ENCODE measurements at regions not wholly inside any gene's neighbourhood (a gene's known extent, or its start where the extent isn't known, plus 50 kb on each side); places are given as distances from the start of the nearest gene placed in this dataset.

GRCh38 chr9:134967547-134967930, 49.8 kb upstream of the FCN1 start:
- Histone ChIP-seq H3K36me3 (no peaks in the 10 kb centered on the region), H3K9me3 (no peaks in the 10 kb centered on the region), H3K4me3 (ENCODE audit: low read depth in 1 of 2, low read length in 1 of 2) (no peak overlapping the region), H3K4me1 (ENCODE audit: control insufficient read depth in 1 of 2, insufficient read depth in 1 of 2, low read depth in 1 of 2, low read length in 1 of 2) (peaks cover 67 to 75% of the 10 kb centered on the region in 2 experiments), H3K27me3 (no peaks in the 10 kb centered on the region), H3K27ac (peak overlapping the region; percentile 81)
- no peak for TF ChIP-seq CTCF (IDR thresholded peaks at IDR 0.05)

- no peak for TF ChIP-seq CTCF (IDR thresholded peaks at IDR 0.05)
- Histone ChIP-seq H3K4me3 (ENCODE audit: low read depth in 1 of 2, low read length in 1 of 2) (no peak overlapping the region), H3K9me3 (no peaks in the 10 kb centered on the region), H3K27me3 (no peaks in the 10 kb centered on the region), H3K4me1 (ENCODE audit: control insufficient read depth in 1 of 2, insufficient read depth in 1 of 2, low read depth in 1 of 2, low read length in 1 of 2) (peaks cover 60 to 68% of the 10 kb centered on the region in 2 experiments), H3K36me3 (no peaks in the 10 kb centered on the region), H3K27ac (peak overlapping the region; percentile 33)
Observed at GRCh38 chr9:134968011-134968822, 50.5 kb upstream of the FCN1 start.

GRCh38 chr9:134968823-134969090, 51.0 kb upstream of the FCN1 start:
- no peaks in the 10 kb centered on the region for H3K9me3 ChIP-seq
- H3K4me3 ChIP-seq (ENCODE audit: low read depth in 1 of 2, low read length in 1 of 2): no peak overlapping the region
- no peak overlapping the region for H3K27ac ChIP-seq
- H3K36me3 ChIP-seq: no peaks in the 10 kb centered on the region
- H3K4me1 ChIP-seq (ENCODE audit: control insufficient read depth in 1 of 2, insufficient read depth in 1 of 2, low read depth in 1 of 2, low read length in 1 of 2): peaks cover 54 to 62% of the 10 kb centered on the region in 2 experiments
- TF ChIP-seq CTCF (IDR thresholded peaks at IDR 0.05): no peak
- no peaks in the 10 kb centered on the region for H3K27me3 ChIP-seq

- H3K36me3 ChIP-seq: no peaks in the 10 kb centered on the region
- no peaks in the 10 kb centered on the region for H3K27me3 ChIP-seq
- no peak overlapping the region for H3K4me3 ChIP-seq (ENCODE audit: low read depth in 1 of 2, low read length in 1 of 2)
- no peak for TF ChIP-seq CTCF (IDR thresholded peaks at IDR 0.05)
- peaks cover 48 to 56% of the 10 kb centered on the region in 2 experiments for H3K4me1 ChIP-seq (ENCODE audit: control insufficient read depth in 1 of 2, insufficient read depth in 1 of 2, low read depth in 1 of 2, low read length in 1 of 2)
- no peak overlapping the region for H3K27ac ChIP-seq
- no peaks in the 10 kb centered on the region for H3K9me3 ChIP-seq
Observed at GRCh38 chr9:134969156-134970045, 51.7 kb upstream of the FCN1 start.

GRCh38 chr9:134970198-134970597, 52.5 kb upstream of the FCN1 start:
- no peaks in the 10 kb centered on the region for H3K9me3 ChIP-seq
- no peak overlapping the region for H3K27ac ChIP-seq
- H3K27me3 ChIP-seq: no peaks in the 10 kb centered on the region
- no peak for TF ChIP-seq CTCF (IDR thresholded peaks at IDR 0.05)
- H3K36me3 ChIP-seq: no peaks in the 10 kb centered on the region
- peaks cover 45 to 56% of the 10 kb centered on the region in 2 experiments for H3K4me1 ChIP-seq (ENCODE audit: control insufficient read depth in 1 of 2, insufficient read depth in 1 of 2, low read depth in 1 of 2, low read length in 1 of 2)
- H3K4me3 ChIP-seq (ENCODE audit: low read depth in 1 of 2, low read length in 1 of 2): no peak overlapping the region

All from neutrophil (primary cell).